HFF-Myc (cell line): ENCODE measurements at regions not wholly inside any gene's neighbourhood (a gene's known extent, or its start where the extent isn't known, plus 50 kb on each side); places are given as distances from the start of the nearest gene placed in this dataset.
"Not testable (repeated sequence)": the region's sequence is repeated elsewhere in the genome, so short reads cannot be mapped to it uniquely, and the experiment has no call there.

ENCODE experiments used
- DNase-seq: peaks from one replicate; pipeline ENCODE4 v3.0.0-alpha.2; 2011; ENCODE audit warnings: low read depth; ENCODE audit errors: extremely low read depth
- H3K4me3 ChIP-seq: replicated peaks from 2 replicates; pipeline ENCODE4 v1.5.1; 2011; ENCODE audit warnings: low read depth, mild to moderate bottlenecking, control low read depth, low read length
- TF ChIP-seq, protein P1 (sequence below): IDR thresholded peaks from 2 replicates; pipeline ENCODE4 v1.5.1; 2012; ENCODE audit warnings: mild to moderate bottlenecking, low read depth, low read length, control low read depth; ENCODE audit errors: missing control alignments

DNA sequence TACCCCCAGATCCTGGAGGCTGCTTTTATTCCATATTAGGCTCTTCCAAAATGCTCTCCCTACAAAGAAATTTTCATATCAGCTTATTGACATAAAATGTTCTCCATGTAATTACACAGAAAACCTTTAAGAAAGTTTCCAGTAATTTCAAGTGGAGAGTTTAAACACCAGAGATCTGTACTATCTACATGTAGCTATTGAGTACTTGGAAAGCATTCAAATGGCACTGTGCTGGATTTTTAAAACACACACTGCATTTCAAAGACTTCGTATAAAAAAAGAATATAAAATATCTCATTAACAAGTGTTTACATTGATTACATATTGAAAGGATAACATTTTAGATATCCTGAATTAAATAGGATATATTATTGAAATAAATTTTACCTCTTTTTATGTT is 182.4 kb upstream of the ZNF521 start:
- no peak for DNase-seq
- TF ChIP-seq, protein P1, sequence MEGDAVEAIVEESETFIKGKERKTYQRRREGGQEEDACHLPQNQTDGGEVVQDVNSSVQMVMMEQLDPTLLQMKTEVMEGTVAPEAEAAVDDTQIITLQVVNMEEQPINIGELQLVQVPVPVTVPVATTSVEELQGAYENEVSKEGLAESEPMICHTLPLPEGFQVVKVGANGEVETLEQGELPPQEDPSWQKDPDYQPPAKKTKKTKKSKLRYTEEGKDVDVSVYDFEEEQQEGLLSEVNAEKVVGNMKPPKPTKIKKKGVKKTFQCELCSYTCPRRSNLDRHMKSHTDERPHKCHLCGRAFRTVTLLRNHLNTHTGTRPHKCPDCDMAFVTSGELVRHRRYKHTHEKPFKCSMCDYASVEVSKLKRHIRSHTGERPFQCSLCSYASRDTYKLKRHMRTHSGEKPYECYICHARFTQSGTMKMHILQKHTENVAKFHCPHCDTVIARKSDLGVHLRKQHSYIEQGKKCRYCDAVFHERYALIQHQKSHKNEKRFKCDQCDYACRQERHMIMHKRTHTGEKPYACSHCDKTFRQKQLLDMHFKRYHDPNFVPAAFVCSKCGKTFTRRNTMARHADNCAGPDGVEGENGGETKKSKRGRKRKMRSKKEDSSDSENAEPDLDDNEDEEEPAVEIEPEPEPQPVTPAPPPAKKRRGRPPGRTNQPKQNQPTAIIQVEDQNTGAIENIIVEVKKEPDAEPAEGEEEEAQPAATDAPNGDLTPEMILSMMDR: no peak
- H3K4me3 ChIP-seq: no peak overlapping the region

DNA sequence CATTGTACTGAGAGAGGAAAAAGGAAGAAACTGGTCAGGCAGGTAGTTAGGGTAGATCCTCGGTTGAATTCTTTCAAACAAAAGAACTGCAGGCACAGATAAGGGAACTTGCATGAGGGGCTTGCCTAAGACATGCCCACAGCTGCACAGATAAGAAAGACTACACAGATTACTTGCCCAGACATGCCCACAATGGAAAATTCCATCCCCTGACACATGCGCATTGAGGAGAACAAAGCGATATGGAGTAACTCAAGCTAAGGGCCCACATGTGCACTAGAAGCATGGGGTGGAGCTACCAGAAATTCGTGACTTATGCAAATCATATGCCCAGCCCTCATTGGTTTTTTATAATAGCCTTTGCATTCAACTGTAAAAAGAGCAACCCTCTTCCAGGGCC is 181.3 kb upstream of the ZNF521 start:
- TF ChIP-seq, protein P1: no peak
- no peak for DNase-seq
- H3K4me3 ChIP-seq: no peak overlapping the region

DNA sequence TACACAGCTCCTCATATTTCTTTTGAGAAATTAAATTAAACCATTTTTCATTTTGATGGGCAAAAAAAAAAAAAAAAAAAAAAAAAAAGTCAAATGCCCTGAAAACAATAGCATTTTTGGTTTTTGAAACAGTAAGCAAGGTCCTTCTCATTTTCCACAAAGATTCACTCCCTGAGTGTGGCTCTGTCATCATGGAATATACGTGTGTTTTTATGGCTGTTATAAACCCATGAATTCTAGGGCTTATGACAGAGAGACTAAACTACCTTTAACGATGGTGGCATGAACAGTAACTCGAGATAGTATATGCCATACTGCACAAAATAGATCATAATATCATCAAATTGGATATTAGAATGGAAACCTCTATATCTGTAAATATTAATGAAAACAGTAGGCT is 179.2 kb upstream of the ZNF521 start:
- no peak for DNase-seq
- H3K4me3 ChIP-seq: no peak overlapping the region
- TF ChIP-seq, protein P1: no peak

- not testable (repeated sequence) for H3K4me3 ChIP-seq, DNase-seq
Observed at GRCh38 chr18:25525789-25526188, 173.8 kb upstream of the ZNF521 start.

DNA sequence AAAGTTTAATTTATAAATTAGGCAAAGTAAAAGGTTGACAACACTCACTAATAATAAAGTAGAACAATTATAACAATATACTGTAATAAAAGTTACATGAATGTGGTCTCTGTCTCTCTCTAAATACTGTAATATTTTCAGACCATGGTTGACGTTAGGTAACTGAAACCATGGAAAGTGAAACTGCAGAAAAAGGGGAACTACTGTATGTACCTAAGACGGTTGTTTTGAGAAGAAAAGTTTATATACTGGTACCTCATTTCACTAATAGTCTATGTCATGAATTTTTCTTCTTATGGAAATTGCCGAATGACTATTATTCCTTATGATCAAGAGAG is 166.7 kb upstream of the ZNF521 start:
- no peak for DNase-seq
- H3K4me3 ChIP-seq: no peak overlapping the region
- TF ChIP-seq, protein P1: no peak

- DNase-seq: no peak
- no peak overlapping the region for H3K4me3 ChIP-seq
- TF ChIP-seq, protein P1: no peak
Observed at GRCh38 chr18:25517881-25518715, 166.1 kb upstream of the ZNF521 start.

- no peak for DNase-seq
- TF ChIP-seq, protein P1: no peak
- H3K4me3 ChIP-seq: no peak overlapping the region
Observed at GRCh38 chr18:25516747-25517498, 165.0 kb upstream of the ZNF521 start.
